GM10248 (cell line): ENCODE measurements at regions not wholly inside any gene's neighbourhood (a gene's known extent, or its start where the extent isn't known, plus 50 kb on each side); places are given as distances from the start of the nearest gene placed in this dataset.

Experiments used
- CTCF ChIA-PET: fragments of 300-600 bp; sonication (Branson Sonifier 250); formaldehyde crosslinking; extraction: SDS; loops from one replicate; lab custom pipeline; 2021; ENCODE audit warnings: antibody characterized with exemption; lab: Yijun Ruan, JAX
- POLR2A ChIA-PET: fragments of 350-650 bp; sonication (Branson Sonifier 250); formaldehyde crosslinking; extraction: SDS; loops from one replicate; lab custom pipeline; 2020; ENCODE audit warnings: antibody characterized with exemption; lab: Yijun Ruan, JAX
- DNase-seq: peaks from one replicate; pipeline ENCODE4 v3.0.0; 2012; ENCODE audit errors: extremely low spot score
- CTCF ChIP-seq: IDR thresholded peaks from 2 replicates; pipeline ENCODE4 v1.5.1; 2012; ENCODE audit warnings: mild to moderate bottlenecking, low read depth; ENCODE audit errors: extremely low read depth, missing control alignments, control extremely low read depth

DNA sequence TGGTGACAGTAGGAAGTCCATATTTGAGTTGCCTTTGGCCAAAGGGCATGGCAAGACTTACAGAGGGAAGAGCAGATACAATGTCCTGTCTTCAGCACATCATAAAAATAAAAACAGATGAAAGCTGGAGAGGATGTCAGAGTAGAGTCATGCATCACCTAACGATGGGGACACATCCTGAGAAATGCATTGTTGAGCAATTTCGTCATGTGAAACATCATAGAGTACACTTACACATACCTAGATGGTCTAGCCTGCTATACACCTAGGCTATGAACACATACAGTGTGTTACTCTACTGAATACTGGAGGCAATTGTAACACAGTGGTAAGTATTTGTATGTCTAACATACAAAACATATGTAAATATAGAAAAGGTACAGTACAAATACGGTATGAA is 75.6 kb downstream of the VEGFA start:
- DNase-seq = no peak
- ChIA-PET POLR2A (no interaction called here), CTCF (interaction anchor here (2.0 kb wide), 1 partner anchor 10 kb away, joined by 11 read pairs; no protein-coding TSS in a partner anchor)
- TF ChIP-seq CTCF = no peak

- ChIA-PET CTCF (interaction anchor here (1.4 kb wide), 1 partner anchor 74 kb away, joined by 3 read pairs; the partner anchor contains the start of gene VEGFA), POLR2A (no interaction called here)
- DNase-seq = no peak
- TF ChIP-seq CTCF = no peak
Measured at GRCh38 chr6:43843669-43844171, 73.7 kb downstream of the VEGFA start.

- no peak for TF ChIP-seq CTCF
- CTCF ChIA-PET = interaction anchor here (0.9 to 1.4 kb wide), 2 partner anchors 73 to 119 kb away, joined by 3 read pairs; partner anchors contain the start of gene VEGFA
- POLR2A ChIA-PET = no interaction called here
- no peak for DNase-seq
Measured at GRCh38 chr6:43843097-43843645, 73.2 kb downstream of the VEGFA start.

DNA sequence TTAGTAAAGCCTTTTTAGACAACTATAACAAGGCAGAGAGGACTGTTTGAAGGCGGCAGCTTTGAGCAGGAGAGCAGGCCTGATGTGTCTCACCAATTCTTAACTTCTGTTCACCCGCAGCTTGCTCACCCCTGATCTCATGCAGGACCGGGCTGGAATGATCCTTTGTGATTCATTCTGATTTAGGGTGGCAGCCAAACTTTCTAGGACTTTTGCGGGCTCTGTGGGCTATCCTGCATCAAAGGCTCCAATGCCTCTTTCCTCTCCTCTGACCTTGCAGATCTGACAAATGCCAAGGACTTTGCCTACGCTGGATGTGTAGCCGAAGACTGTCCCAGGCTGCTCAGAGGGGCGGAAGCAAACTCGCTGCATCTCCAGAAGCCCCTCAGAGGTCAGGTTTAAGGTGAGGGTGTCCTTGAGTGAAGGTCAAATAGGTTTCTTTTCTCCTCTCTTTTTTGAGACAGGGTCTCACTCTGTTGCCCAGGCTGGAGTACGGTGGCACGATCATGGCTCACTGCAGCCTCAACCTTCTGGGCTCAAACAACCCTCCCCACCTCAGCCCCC is 72.3 kb downstream of the VEGFA start:
- ChIA-PET CTCF (interaction anchor here (0.9 to 1.4 kb wide), 2 partner anchors 73 to 118 kb away, joined by 3 read pairs; partner anchors contain the start of gene VEGFA), POLR2A (no interaction called here)
- no peak for TF ChIP-seq CTCF
- no peak for DNase-seq

DNA sequence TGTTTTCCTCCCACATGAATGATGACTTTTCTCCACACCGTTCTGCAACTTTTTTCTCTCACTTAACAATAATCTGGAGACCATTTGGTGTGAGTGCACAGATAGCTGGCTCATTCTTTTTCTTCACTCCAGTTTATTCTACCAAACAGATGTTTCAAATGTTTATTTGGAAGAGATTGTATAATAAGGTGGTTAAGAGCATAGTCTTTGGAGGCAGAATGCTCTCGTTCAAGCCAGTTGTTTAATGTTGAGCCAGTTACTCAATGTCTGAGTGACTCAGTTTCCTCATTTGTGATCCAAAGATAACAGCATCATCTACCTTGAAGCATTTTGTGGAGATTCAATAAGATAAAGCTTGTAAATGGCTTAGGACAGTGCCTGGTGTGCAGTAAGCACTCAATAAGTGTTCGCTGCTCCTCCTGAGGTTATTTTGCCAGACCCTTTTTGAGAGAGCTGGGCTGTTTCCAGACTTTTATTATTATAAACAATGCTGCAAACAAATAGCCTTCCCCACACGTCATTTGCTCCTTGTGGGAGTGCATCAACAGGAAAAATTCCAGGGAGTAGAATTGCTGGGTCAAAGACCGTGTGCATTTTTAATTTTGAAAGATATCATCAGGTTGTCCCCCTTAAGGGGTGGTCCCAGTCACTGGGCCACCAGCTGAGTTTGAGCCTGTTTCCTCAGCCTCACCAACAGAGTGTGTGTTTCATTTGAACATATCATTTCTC is 70.6 kb downstream of the VEGFA start:
- no peak for TF ChIP-seq CTCF
- POLR2A ChIA-PET = no interaction called here
- no peak for DNase-seq
- CTCF ChIA-PET = interaction anchor here (0.9 to 1.2 kb wide), 4 partner anchors 15 to 317 kb away, joined by 3 read pairs; no protein-coding TSS in a partner anchor

DNA sequence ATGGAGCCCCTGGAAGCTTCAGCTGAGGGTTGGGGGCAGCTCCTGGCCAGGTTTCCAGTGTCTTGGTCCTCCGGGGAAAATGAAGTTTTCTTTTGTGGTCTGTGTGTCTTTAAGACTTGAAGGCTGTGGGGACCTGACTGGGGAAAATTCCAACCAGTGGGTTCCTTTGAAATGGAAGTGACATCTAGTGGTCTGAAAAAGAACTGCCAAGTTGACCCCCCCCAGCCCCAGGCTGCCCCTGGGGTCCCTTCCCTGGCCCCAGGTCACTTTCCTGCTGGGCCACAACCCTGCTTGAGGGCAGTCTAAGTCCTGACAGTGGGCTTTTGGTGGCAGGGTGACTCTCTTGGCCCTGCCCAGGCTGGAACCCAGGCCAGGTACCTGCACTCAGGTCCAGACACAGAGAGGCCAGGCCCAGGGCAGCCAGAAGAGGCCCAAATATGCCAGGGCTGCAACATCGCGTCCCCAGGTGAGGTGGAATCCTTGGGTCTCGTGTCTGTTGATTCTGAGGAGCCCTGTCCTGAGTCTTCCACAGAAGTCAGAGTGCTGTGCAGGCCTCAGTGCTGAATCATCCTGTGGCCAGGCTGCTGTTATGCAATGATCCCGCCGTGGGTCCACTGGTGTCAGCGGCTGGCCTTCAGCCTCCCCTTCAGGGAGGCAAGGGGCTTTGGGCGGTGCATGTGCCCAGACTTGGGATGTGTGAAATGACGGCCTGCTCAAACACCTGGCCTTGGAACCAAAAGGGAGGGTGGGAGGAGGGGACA is 68.4 kb downstream of the VEGFA start:
- ChIA-PET CTCF (interaction anchor here (1.3 kb wide), 1 partner anchor 221 kb away, joined by 3 read pairs; no protein-coding TSS in a partner anchor), POLR2A (no interaction called here)
- peak; percentile 64 for DNase-seq
- TF ChIP-seq CTCF = peak; percentile 29
